ENCODE measurements at regions not wholly inside any gene's neighbourhood (a gene's known extent, or its start where the extent isn't known, plus 50 kb on each side); places are given as distances from the start of the nearest gene placed in this dataset.

DNA sequence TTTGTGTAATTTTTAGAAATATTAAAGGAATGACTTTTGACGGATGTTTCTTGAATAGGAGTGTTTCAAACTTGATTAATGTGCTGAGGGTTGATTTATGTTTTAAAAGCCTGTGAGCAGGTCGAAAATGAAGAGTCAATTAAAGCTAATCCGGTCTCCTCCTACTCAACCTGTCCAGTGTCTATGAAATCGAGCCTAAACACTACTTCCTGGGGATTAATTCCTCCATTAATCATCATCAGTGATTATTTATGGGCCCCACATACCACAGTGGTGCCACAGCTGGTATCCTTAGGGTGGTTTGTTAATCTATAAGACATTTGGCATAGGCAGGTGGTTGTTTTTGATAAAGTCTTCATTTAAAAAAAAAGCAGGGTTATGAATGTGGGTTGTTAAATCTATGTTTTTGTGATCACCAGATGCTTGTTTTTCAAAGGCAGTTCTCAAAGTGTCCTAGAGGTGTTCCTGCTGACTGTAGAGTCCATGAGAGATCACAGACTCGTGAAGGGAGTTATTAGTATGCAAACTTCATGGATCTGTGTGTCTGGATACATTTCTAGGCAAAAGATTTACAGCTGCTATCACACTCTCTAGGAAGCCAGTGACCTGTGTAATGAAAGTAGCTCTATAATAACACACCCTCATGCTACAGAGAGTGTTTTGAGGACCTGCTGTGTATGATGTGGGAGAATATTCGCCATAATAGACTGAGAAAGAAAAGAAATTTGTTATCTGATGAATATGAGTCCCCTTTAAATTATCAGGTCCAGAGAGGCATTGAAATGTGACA, 308.6 kb downstream of the AKAIN1 start:
- FAIRE-seq (no peak), DNase-seq (peak in 3 of 5 donors; percentile 24 to 78 (median 67))
- no peaks in the 10 kb centered on the region for H3K27me3 ChIP-seq (ENCODE audit: control insufficient read depth, insufficient read depth, low read length)
- H3K4me1 ChIP-seq (ENCODE audit: control insufficient read depth in 2 of 3, insufficient read depth in 2 of 3, low read depth in 1 of 3, low read length in 3 of 3) = no peaks in the 10 kb centered on the region
- no peak overlapping the region for H3K9ac ChIP-seq (ENCODE audit: low read length in 3 of 3)
- H3K36me3 ChIP-seq (ENCODE audit: control insufficient read depth in 2 of 3, insufficient read depth in 3 of 3, low read length in 3 of 3) = no peaks in the 10 kb centered on the region
- H3K4me3 ChIP-seq (ENCODE audit: low read length in 3 of 3) = no peak overlapping the region
- TF ChIP-seq, protein P1, sequence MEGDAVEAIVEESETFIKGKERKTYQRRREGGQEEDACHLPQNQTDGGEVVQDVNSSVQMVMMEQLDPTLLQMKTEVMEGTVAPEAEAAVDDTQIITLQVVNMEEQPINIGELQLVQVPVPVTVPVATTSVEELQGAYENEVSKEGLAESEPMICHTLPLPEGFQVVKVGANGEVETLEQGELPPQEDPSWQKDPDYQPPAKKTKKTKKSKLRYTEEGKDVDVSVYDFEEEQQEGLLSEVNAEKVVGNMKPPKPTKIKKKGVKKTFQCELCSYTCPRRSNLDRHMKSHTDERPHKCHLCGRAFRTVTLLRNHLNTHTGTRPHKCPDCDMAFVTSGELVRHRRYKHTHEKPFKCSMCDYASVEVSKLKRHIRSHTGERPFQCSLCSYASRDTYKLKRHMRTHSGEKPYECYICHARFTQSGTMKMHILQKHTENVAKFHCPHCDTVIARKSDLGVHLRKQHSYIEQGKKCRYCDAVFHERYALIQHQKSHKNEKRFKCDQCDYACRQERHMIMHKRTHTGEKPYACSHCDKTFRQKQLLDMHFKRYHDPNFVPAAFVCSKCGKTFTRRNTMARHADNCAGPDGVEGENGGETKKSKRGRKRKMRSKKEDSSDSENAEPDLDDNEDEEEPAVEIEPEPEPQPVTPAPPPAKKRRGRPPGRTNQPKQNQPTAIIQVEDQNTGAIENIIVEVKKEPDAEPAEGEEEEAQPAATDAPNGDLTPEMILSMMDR (IDR thresholded peaks at IDR 0.05; ENCODE audit: borderline replicate concordance, extremely low read depth, insufficient read depth) = no peak
- intact Hi-C loops (cut with DNase I) = no loop called here
- H3K27ac ChIP-seq (ENCODE audit: low read depth in 2 of 2, low read length in 2 of 2) = no peak overlapping the region
- H3K9me3 ChIP-seq (ENCODE audit: control insufficient read depth in 2 of 3, insufficient read depth in 1 of 3, low read length in 3 of 3) = no peaks in the 10 kb centered on the region

DNA sequence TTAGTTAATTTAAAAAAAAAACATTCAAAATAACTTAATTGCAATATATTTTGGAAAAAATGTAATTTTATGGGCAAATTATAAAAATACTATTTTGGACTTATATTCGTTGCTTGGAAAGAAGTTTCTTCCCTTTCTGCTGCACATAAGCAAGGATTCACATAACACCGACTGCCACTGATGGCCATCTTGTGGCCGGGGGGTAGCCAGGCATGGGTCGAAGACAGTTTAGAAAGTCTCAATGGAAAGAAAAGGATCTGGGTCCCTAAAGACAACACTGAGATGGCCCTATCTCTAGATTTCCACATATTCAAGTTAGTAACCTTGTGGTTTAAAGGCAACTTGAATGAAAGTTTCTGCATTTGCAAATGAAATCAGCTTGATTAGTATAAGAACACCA, 318.6 kb downstream of the AKAIN1 start:
- Histone ChIP-seq H3K4me3 (ENCODE audit: low read length in 3 of 3) (no peak overlapping the region), H3K27ac (ENCODE audit: low read depth in 2 of 2, low read length in 2 of 2) (no peak overlapping the region), H3K27me3 (ENCODE audit: control insufficient read depth, insufficient read depth, low read length) (no peaks in the 10 kb centered on the region), H3K9ac (ENCODE audit: low read length in 3 of 3) (no peak overlapping the region), H3K36me3 (ENCODE audit: control insufficient read depth in 2 of 3, insufficient read depth in 3 of 3, low read length in 3 of 3) (no peaks in the 10 kb centered on the region), H3K9me3 (ENCODE audit: control insufficient read depth in 2 of 3, insufficient read depth in 1 of 3, low read length in 3 of 3) (no peaks in the 10 kb centered on the region), H3K4me1 (ENCODE audit: control insufficient read depth in 2 of 3, insufficient read depth in 2 of 3, low read depth in 1 of 3, low read length in 3 of 3) (no peaks in the 10 kb centered on the region)
- TF ChIP-seq, protein P1 (IDR thresholded peaks at IDR 0.05; ENCODE audit: borderline replicate concordance, extremely low read depth, insufficient read depth) = no peak
- no peak for FAIRE-seq
- DNase-seq = no peak
- intact Hi-C loops (cut with DNase I) = no loop called here

DNA sequence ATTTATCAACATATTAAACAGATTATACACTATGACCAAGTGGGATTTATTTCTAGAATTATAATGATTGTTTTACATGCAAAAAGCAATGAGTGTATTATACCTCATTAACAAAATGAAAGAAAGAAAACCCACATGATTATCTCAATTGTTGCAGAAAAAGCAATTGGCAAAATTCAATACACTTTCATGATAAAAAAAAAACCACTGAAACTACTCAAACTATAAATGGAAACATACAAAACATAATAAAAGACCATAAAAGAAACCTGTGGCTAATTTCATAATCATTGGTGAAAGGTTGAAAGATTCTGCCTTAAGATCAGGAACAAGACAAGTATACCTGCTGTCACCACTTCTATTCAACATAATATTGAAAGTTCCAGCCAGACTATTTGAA, 325.9 kb downstream of the AKAIN1 start:
- Histone ChIP-seq H3K27ac (ENCODE audit: low read depth in 2 of 2, low read length in 2 of 2) (no peak overlapping the region), H3K27me3 (ENCODE audit: control insufficient read depth, insufficient read depth, low read length) (no peaks in the 10 kb centered on the region), H3K9ac (ENCODE audit: low read length in 3 of 3) (no peak overlapping the region), H3K4me1 (ENCODE audit: control insufficient read depth in 2 of 3, insufficient read depth in 2 of 3, low read depth in 1 of 3, low read length in 3 of 3) (no peaks in the 10 kb centered on the region), H3K4me3 (ENCODE audit: low read length in 3 of 3) (no peak overlapping the region), H3K36me3 (ENCODE audit: control insufficient read depth in 2 of 3, insufficient read depth in 3 of 3, low read length in 3 of 3) (no peaks in the 10 kb centered on the region), H3K9me3 (ENCODE audit: control insufficient read depth in 2 of 3, insufficient read depth in 1 of 3, low read length in 3 of 3) (no peaks in the 10 kb centered on the region)
- no peak for FAIRE-seq
- DNase-seq = no peak
- intact Hi-C loops (cut with DNase I) = no loop called here
- TF ChIP-seq, protein P1 (IDR thresholded peaks at IDR 0.05; ENCODE audit: borderline replicate concordance, extremely low read depth, insufficient read depth) = no peak
